Cardiac fibroblast (primary cell): ENCODE measurements at regions not wholly inside any gene's neighbourhood (a gene's known extent, or its start where the extent isn't known, plus 50 kb on each side); places are given as distances from the start of the nearest gene placed in this dataset.

Experiments used
- DNase-seq, 2 donors: peaks; one replicate each; pipeline versions ENCODE4 v3.0.0 to v3.0.0-alpha.2; 2010; ENCODE audit warnings: low read depth in 2 of 2
- H3K4me3 ChIP-seq, 2 donors: replicated peaks in 1 of 2; 1 replicate in 1 of 2; 2 replicates in 1 of 2; pipeline ENCODE4 v1.5.1; 2011; ENCODE audit warnings: low read depth in 2 of 2, low read length in 2 of 2, mild to moderate bottlenecking in 2 of 2, moderate library complexity in 1 of 2
- TF ChIP-seq, protein P1 (sequence below): IDR thresholded peaks from one replicate; pipeline ENCODE4 v1.5.1; 2011; ENCODE audit warnings: low read depth, mild to moderate bottlenecking, low read length, inconsistent platforms

DNA sequence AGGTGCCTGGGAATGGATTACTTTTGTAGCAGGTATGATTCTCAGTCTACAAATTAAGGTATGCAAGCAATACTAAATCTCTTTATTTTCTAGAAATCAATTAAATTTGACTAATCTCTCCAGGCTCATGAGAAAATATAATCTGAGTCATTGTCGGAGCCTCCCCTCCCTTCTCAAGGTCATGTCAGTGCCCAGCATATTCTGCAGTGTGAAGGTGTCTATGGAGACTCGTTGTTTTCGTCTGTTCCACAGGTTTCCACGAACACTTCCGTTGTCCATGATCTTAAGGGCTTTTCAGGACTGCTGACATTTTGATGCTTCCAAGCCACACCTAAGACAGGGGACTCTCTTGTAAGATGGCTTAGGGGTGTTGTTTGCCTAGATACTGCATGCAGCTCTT, 56.6 kb upstream of the SCOC start:
- no peak for DNase-seq
- TF ChIP-seq, protein P1, sequence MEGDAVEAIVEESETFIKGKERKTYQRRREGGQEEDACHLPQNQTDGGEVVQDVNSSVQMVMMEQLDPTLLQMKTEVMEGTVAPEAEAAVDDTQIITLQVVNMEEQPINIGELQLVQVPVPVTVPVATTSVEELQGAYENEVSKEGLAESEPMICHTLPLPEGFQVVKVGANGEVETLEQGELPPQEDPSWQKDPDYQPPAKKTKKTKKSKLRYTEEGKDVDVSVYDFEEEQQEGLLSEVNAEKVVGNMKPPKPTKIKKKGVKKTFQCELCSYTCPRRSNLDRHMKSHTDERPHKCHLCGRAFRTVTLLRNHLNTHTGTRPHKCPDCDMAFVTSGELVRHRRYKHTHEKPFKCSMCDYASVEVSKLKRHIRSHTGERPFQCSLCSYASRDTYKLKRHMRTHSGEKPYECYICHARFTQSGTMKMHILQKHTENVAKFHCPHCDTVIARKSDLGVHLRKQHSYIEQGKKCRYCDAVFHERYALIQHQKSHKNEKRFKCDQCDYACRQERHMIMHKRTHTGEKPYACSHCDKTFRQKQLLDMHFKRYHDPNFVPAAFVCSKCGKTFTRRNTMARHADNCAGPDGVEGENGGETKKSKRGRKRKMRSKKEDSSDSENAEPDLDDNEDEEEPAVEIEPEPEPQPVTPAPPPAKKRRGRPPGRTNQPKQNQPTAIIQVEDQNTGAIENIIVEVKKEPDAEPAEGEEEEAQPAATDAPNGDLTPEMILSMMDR = no peak
- no peak overlapping the region for H3K4me3 ChIP-seq

DNA sequence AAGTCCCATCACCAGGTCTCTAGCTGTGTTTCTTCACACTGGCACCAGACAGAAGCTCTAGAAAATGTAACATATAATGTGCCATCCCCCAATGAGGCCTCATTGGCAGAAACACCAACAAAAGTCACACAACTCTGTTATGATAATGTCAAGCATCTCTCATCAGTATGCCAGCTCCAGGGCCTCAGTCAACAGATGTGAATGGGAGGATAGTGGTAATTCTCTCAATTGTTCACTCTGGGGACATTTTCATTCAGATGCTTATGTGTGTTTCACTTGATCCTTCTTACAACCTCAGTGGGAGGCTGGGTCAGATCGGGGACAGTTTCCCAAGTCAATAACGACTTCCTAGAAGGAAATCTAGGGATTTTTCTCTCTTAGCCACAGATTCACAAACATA, 57.5 kb upstream of the SCOC start:
- no peak overlapping the region for H3K4me3 ChIP-seq
- TF ChIP-seq, protein P1 = no peak
- no peak for DNase-seq

DNA sequence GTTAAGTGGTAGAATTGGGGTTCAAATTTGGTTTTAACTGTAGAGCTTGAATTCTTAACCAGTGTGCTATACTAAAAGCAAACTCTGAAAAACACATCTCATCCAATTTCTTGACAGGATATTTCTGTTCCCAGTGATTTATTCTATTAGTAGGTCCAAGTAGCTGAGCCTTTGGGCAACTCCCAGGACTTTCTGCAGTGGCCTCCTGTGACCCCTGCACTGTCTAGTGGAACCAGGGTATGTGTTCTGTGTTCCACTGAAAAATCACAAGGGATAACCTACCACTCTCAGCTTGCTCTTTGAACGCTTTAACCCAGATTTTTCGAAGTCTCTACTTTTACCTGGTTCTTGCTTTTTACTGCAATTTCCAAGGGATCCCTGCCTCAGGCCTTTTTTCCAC, 58.0 kb upstream of the SCOC start:
- no peak for DNase-seq
- H3K4me3 ChIP-seq = no peak overlapping the region
- TF ChIP-seq, protein P1 = no peak

DNA sequence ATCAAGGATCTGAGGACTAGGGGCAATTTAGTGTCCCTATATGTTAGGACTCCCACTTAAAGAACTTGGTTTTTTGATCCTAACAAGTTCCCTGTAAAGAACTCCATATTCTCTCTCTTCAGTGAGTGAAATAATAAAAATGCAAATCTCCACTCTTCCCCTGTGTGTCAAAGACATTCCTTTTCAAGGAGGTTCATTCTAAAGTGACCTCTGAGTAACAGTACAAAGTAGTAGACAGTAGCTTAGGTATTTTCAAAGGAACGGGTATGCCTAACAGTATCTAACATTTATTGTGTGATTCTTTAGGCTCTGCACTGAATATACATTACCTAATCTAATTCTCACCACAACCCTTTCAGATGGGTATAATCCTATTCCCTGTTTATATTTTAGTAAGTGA, 58.4 kb upstream of the SCOC start:
- no peak overlapping the region for H3K4me3 ChIP-seq
- TF ChIP-seq, protein P1 = no peak
- no peak for DNase-seq

DNA sequence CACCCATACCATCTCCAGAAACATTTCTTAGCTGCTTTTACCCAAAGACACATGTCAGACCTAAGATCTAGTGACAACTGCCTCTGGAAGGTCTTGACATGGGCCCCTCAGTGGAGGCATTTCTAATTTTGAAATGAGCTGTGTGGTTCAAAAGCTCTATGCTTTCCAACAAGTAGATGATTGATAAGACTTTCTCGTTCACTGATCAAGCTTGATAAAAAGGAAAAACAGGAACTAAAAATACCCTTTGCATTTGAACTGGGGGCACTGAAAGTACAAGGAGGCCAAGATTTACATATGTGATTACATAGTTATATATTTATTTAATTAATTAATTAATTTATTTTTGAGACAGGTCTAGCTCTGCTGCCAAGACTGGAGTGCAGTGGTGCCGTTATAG, 61.3 kb upstream of the SCOC start:
- TF ChIP-seq, protein P1 = no peak
- no peak for DNase-seq
- no peak overlapping the region for H3K4me3 ChIP-seq

DNA sequence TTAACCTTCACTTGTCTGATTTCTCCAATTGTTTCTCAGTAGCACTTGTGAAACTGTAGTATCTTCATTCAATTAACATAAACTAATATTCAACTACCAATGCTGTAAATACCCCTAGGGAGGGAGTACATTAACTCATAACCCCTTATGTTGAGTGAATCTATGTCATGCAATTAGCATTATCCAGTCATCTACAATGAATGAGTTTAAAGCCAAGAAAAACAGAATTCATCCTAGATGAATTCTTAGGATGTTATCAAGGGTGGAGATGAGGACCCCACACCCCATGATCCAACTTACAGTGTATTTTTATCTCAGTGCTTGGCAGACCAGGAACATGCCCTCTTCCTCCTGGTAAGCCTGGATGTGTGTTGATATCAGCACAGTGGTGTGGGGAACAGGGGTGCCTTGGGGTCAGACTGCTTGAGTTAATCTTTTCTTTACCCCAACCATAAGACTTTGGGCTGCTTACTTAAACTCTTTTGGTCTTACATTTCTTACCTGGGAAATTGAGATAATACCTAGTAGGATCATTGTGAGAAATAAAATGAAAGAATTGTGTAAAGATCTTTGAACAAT, 62.1 kb upstream of the SCOC start:
- TF ChIP-seq, protein P1 = no peak
- H3K4me3 ChIP-seq = no peak overlapping the region
- DNase-seq = no peak
